ENCODE measurements at regions not wholly inside any gene's neighbourhood (a gene's known extent, or its start where the extent isn't known, plus 50 kb on each side); places are given as distances from the start of the nearest gene placed in this dataset.

GRCh38 chr5:145637396-145637795 is 197.7 kb downstream of the PRELID2 start:
- no peak for DNase-seq (ENCODE audit: low spot score)
- peaks cover 2% of the 10 kb centered on the region for H3K4me1 Mint-ChIP-seq (ENCODE audit: unreplicated experiment)
- H3K36me3 Mint-ChIP-seq (ENCODE audit: low read depth, unreplicated experiment), result no peaks in the 10 kb centered on the region
- TF ChIP-seq, protein P1, sequence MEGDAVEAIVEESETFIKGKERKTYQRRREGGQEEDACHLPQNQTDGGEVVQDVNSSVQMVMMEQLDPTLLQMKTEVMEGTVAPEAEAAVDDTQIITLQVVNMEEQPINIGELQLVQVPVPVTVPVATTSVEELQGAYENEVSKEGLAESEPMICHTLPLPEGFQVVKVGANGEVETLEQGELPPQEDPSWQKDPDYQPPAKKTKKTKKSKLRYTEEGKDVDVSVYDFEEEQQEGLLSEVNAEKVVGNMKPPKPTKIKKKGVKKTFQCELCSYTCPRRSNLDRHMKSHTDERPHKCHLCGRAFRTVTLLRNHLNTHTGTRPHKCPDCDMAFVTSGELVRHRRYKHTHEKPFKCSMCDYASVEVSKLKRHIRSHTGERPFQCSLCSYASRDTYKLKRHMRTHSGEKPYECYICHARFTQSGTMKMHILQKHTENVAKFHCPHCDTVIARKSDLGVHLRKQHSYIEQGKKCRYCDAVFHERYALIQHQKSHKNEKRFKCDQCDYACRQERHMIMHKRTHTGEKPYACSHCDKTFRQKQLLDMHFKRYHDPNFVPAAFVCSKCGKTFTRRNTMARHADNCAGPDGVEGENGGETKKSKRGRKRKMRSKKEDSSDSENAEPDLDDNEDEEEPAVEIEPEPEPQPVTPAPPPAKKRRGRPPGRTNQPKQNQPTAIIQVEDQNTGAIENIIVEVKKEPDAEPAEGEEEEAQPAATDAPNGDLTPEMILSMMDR (IDR thresholded peaks at IDR 0.05; ENCODE audit: unreplicated experiment), result no peak
- no peak overlapping the region for H3K4me3 Mint-ChIP-seq (ENCODE audit: unreplicated experiment)
- H3K27ac Mint-ChIP-seq (ENCODE audit: unreplicated experiment), result no peak overlapping the region
- no peaks in the 10 kb centered on the region for H3K9me3 Mint-ChIP-seq (ENCODE audit: unreplicated experiment)
- peaks cover 1% of the 10 kb centered on the region for H3K27me3 Mint-ChIP-seq (ENCODE audit: unreplicated experiment)

DNA sequence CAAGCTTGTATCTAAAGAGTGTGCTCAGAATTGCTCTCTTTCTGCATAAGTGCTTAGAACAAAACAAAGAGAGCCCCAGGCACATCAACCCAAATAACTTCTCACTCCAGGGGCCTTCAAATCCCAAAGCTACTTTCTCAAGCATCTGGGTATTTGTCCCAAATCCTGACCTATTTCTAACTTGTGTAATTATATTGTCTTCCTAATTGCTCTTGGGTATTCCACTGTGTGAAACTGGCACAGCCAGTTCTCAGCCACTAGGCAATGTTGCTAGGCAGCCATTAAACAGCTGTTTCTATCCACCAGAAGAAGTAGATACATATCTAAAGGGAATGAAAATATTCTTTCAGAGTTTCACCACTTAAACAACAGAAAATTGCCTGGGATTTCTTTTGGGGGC is 198.8 kb downstream of the PRELID2 start:
- no peak overlapping the region for H3K27ac Mint-ChIP-seq (ENCODE audit: unreplicated experiment)
- peaks cover 2% of the 10 kb centered on the region for H3K4me1 Mint-ChIP-seq (ENCODE audit: unreplicated experiment)
- DNase-seq (ENCODE audit: low spot score), result no peak
- TF ChIP-seq, protein P1 (IDR thresholded peaks at IDR 0.05; ENCODE audit: unreplicated experiment), result no peak
- no peaks in the 10 kb centered on the region for H3K9me3 Mint-ChIP-seq (ENCODE audit: unreplicated experiment)
- no peak overlapping the region for H3K4me3 Mint-ChIP-seq (ENCODE audit: unreplicated experiment)
- H3K27me3 Mint-ChIP-seq (ENCODE audit: unreplicated experiment), result peaks cover 1% of the 10 kb centered on the region
- H3K36me3 Mint-ChIP-seq (ENCODE audit: low read depth, unreplicated experiment), result no peaks in the 10 kb centered on the region

- Mint-ChIP-seq H3K9me3 (ENCODE audit: unreplicated experiment) (no peaks in the 10 kb centered on the region), H3K27ac (ENCODE audit: unreplicated experiment) (no peak overlapping the region), H3K36me3 (ENCODE audit: low read depth, unreplicated experiment) (no peaks in the 10 kb centered on the region), H3K4me3 (ENCODE audit: unreplicated experiment) (no peak overlapping the region), H3K4me1 (ENCODE audit: unreplicated experiment) (peaks cover 2% of the 10 kb centered on the region), H3K27me3 (ENCODE audit: unreplicated experiment) (peaks cover 1% of the 10 kb centered on the region)
- DNase-seq (ENCODE audit: low spot score), result no peak
- TF ChIP-seq, protein P1 (IDR thresholded peaks at IDR 0.05; ENCODE audit: unreplicated experiment), result no peak
These were observed 201.7 kb downstream of the PRELID2 start for GRCh38 chr5:145633474-145633873.

DNA sequence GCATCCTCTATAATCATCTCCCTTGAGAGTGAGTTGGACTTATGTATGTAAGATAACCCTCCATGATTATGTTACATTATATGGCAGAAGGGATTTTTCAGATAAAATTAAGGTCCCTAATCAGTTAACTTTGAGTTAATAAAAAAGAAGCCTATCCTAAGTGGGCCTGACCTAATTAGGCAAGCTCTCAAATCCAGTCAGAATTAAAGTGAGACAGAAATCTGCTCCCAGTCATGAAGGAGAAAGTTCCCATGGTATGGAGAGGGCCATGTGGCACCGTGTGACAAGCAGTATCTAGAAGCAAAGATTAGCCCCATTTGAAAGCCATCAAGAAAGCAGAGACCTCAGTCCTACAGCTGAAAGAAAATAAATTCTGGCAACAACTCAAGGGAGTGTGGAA is 202.4 kb downstream of the PRELID2 start:
- no peaks in the 10 kb centered on the region for H3K9me3 Mint-ChIP-seq (ENCODE audit: unreplicated experiment)
- TF ChIP-seq, protein P1 (IDR thresholded peaks at IDR 0.05; ENCODE audit: unreplicated experiment), result no peak
- DNase-seq (ENCODE audit: low spot score), result no peak
- H3K27ac Mint-ChIP-seq (ENCODE audit: unreplicated experiment), result no peak overlapping the region
- H3K4me1 Mint-ChIP-seq (ENCODE audit: unreplicated experiment), result peaks cover 2% of the 10 kb centered on the region
- peaks cover 1% of the 10 kb centered on the region for H3K27me3 Mint-ChIP-seq (ENCODE audit: unreplicated experiment)
- no peaks in the 10 kb centered on the region for H3K36me3 Mint-ChIP-seq (ENCODE audit: low read depth, unreplicated experiment)
- no peak overlapping the region for H3K4me3 Mint-ChIP-seq (ENCODE audit: unreplicated experiment)

- Mint-ChIP-seq H3K9me3 (ENCODE audit: unreplicated experiment) (no peaks in the 10 kb centered on the region), H3K27me3 (ENCODE audit: unreplicated experiment) (no peaks in the 10 kb centered on the region), H3K4me1 (ENCODE audit: unreplicated experiment) (no peaks in the 10 kb centered on the region), H3K36me3 (ENCODE audit: low read depth, unreplicated experiment) (no peaks in the 10 kb centered on the region), H3K27ac (ENCODE audit: unreplicated experiment) (no peak overlapping the region), H3K4me3 (ENCODE audit: unreplicated experiment) (no peak overlapping the region)
- TF ChIP-seq, protein P1 (IDR thresholded peaks at IDR 0.05; ENCODE audit: unreplicated experiment), result no peak
- no peak for DNase-seq (ENCODE audit: low spot score)
These were observed 206.1 kb downstream of the PRELID2 start for GRCh38 chr5:145629047-145629446.
